Liver (tissue), 8 donors: ENCODE measurements at regions not wholly inside any gene's neighbourhood (a gene's known extent, or its start where the extent isn't known, plus 50 kb on each side); places are given as distances from the start of the nearest gene placed in this dataset.

Experiments
- DNase-seq: peaks from one replicate; pipeline ENCODE4 v3.0.0-alpha.2; 2017; ENCODE audit warnings: low spot score
- H3K27ac ChIP-seq, 2 donors: one replicate each; pipeline ENCODE4 v1.7.0; 2013; ENCODE audit warnings: inconsistent platforms in 2 of 2, low read length in 2 of 2, control low read depth in 1 of 2, low read depth in 1 of 2, mild to moderate bottlenecking in 1 of 2
- H3K27me3 ChIP-seq, 4 donors: one replicate each; pipeline versions ENCODE4 v1.6.1 to v1.7.0; 2013; ENCODE audit warnings: low read length in 3 of 4, inconsistent platforms in 1 of 4, mild to moderate bottlenecking in 1 of 4, moderate library complexity in 1 of 4; ENCODE audit not compliant: control insufficient read depth in 4 of 4, insufficient read depth in 4 of 4
- H3K36me3 ChIP-seq, 4 donors: one replicate each; pipeline versions ENCODE4 v1.6.1 to v1.7.0; 2013; ENCODE audit warnings: low read length in 3 of 4, mild to moderate bottlenecking in 3 of 4, low read depth in 1 of 4, moderate library complexity in 1 of 4; ENCODE audit not compliant: control insufficient read depth in 4 of 4, insufficient read depth in 3 of 4
- H3K4me1 ChIP-seq, 4 donors: one replicate each; pipeline versions ENCODE4 v1.6.1 to v1.7.0; 2013; ENCODE audit warnings: low read length in 3 of 4, mild to moderate bottlenecking in 3 of 4, moderate library complexity in 1 of 4; ENCODE audit not compliant: control insufficient read depth in 4 of 4, insufficient read depth in 4 of 4
- H3K4me3 ChIP-seq, 3 donors: one replicate each; pipeline versions ENCODE4 v1.6.1 to v1.7.0; 2013; ENCODE audit warnings: low read length in 3 of 3, control low read depth in 1 of 3, low read depth in 1 of 3, mild to moderate bottlenecking in 1 of 3
- H3K9ac ChIP-seq, 2 donors: one replicate each; pipeline ENCODE4 v1.7.0; 2013; ENCODE audit warnings: low read length in 2 of 2, mild to moderate bottlenecking in 2 of 2, moderate library complexity in 2 of 2, control low read depth in 1 of 2, low read depth in 1 of 2
- H3K9me3 ChIP-seq, 4 donors: one replicate each; pipeline versions ENCODE4 v1.6.1 to v1.7.0; 2013; ENCODE audit warnings: low read length in 3 of 4; ENCODE audit not compliant: control insufficient read depth in 4 of 4
- ATF3 ChIP-seq: IDR thresholded peaks from 2 replicates; pipeline ENCODE4 v1.6.1; 2016; ENCODE audit warnings: antibody characterized with exemption
- CTCF ChIP-seq: fragments of 150-350 bp; IDR thresholded peaks from 2 replicates; pipeline ENCODE4 v1.5.1; 2017; ENCODE audit warnings: improper control_type of control experiment, low read depth, low read length; ENCODE audit not compliant: missing input control
- EGR1 ChIP-seq, 2 donors: IDR thresholded peaks; 2 replicates each; pipeline ENCODE4 v1.6.1; 2016 to 2018; ENCODE audit warnings: antibody characterized with exemption in 2 of 2, low read depth in 2 of 2
- FOXA1 ChIP-seq: IDR thresholded peaks from 2 replicates; pipeline ENCODE4 v1.6.1; 2016; ENCODE audit warnings: antibody characterized with exemption
- FOXA2 ChIP-seq: IDR thresholded peaks from 2 replicates; pipeline ENCODE4 v1.6.1; 2016; ENCODE audit warnings: antibody characterized with exemption
- GABPA ChIP-seq, 2 donors: IDR thresholded peaks in 1 of 2; conservative IDR thresholded peaks in 1 of 2; 2 replicates each; pipeline ENCODE4 v1.6.1; 2016; ENCODE audit warnings: antibody characterized with exemption in 2 of 2, mild to moderate bottlenecking in 1 of 2, moderate library complexity in 1 of 2
- HNF4A ChIP-seq, 2 donors: conservative IDR thresholded peaks; 2 replicates each; pipeline ENCODE4 v1.6.1; 2016; ENCODE audit warnings: antibody characterized with exemption in 2 of 2, mild to moderate bottlenecking in 2 of 2
- JUND ChIP-seq, 2 donors: IDR thresholded peaks; 2 replicates each; pipeline ENCODE4 v1.6.1; 2016; ENCODE audit warnings: antibody characterized with exemption in 2 of 2
- NR2F2 ChIP-seq: IDR thresholded peaks from 2 replicates; pipeline ENCODE4 v1.6.1; 2016; ENCODE audit warnings: antibody characterized with exemption
- RAD21 ChIP-seq, 2 donors: IDR thresholded peaks; 2 replicates each; pipeline ENCODE4 v1.6.1; 2016; ENCODE audit warnings: antibody characterized with exemption in 2 of 2, mild to moderate bottlenecking in 2 of 2
- RXRA ChIP-seq, 2 donors: IDR thresholded peaks; 2 replicates each; pipeline ENCODE4 v1.6.1; 2017 to 2018; ENCODE audit warnings: antibody characterized with exemption in 2 of 2, mild to moderate bottlenecking in 1 of 2
- SP1 ChIP-seq: IDR thresholded peaks from 2 replicates; pipeline ENCODE4 v1.6.1; 2018; ENCODE audit warnings: antibody characterized with exemption, mild to moderate bottlenecking
- TAF1 ChIP-seq: conservative IDR thresholded peaks from 2 replicates; pipeline ENCODE4 v1.6.1; 2016; ENCODE audit warnings: antibody characterized with exemption, mild to moderate bottlenecking
- YY1 ChIP-seq: IDR thresholded peaks from 2 replicates; pipeline ENCODE4 v1.6.1; 2016; ENCODE audit warnings: antibody characterized with exemption, mild to moderate bottlenecking
- WGBS: extraction: QIAGEN DNeasy Blood & Tissue Kit; methylation state at CpG from one replicate; pipeline ENCODE4 v1.1.7; 2013; 5-methylcytosine and 5-hydroxymethylcytosine counted together
- TF ChIP-seq, protein P1 (sequence below): IDR thresholded peaks from 2 replicates; pipeline ENCODE4 v1.6.1; 2016; ENCODE audit warnings: antibody characterized with exemption
- TF ChIP-seq, protein P2 (sequence below): IDR thresholded peaks from 2 replicates; pipeline ENCODE4 v1.6.1; 2016; ENCODE audit warnings: antibody characterized with exemption, mild to moderate bottlenecking
- TF ChIP-seq, protein P3 (sequence below): IDR thresholded peaks from 2 replicates; pipeline ENCODE4 v1.6.1; 2016; ENCODE audit warnings: antibody characterized with exemption
- donor health status: healthy.
- donor health status: healthy.
- donor health status: healthy.
- donor health status: healthy.
- donor health status: healthy.

GRCh38 chr14:76607510-76607909 is 153.8 kb upstream of the VASH1 start:
- WGBS, result 87% methylated on average over 10 of the region's 10 CpGs
- H3K9ac ChIP-seq, result no peak overlapping the region
- no peaks in the 10 kb centered on the region for H3K9me3 ChIP-seq
- H3K4me3 ChIP-seq, result no peak overlapping the region
- no peaks in the 10 kb centered on the region for H3K36me3 ChIP-seq
- DNase-seq, result no peak
- peaks cover 0 to 5% (median 0%) of the 10 kb centered on the region in 4 donors for H3K27me3 ChIP-seq
- H3K27ac ChIP-seq, result no peak overlapping the region
- no peak for TF ChIP-seq TAF1
- no peak for TF ChIP-seq ATF3
- TF ChIP-seq, protein P1, sequence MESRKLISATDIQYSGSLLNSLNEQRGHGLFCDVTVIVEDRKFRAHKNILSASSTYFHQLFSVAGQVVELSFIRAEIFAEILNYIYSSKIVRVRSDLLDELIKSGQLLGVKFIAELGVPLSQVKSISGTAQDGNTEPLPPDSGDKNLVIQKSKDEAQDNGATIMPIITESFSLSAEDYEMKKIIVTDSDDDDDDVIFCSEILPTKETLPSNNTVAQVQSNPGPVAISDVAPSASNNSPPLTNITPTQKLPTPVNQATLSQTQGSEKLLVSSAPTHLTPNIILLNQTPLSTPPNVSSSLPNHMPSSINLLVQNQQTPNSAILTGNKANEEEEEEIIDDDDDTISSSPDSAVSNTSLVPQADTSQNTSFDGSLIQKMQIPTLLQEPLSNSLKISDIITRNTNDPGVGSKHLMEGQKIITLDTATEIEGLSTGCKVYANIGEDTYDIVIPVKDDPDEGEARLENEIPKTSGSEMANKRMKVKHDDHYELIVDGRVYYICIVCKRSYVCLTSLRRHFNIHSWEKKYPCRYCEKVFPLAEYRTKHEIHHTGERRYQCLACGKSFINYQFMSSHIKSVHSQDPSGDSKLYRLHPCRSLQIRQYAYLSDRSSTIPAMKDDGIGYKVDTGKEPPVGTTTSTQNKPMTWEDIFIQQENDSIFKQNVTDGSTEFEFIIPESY, result no peak
- no peak for TF ChIP-seq RXRA (IDR thresholded peaks at IDR 0.05)
- no peak for TF ChIP-seq YY1
- no peak for TF ChIP-seq JUND (IDR thresholded peaks at IDR 0.05)
- TF ChIP-seq SP1, result no peak
- no peak for TF ChIP-seq RAD21 (IDR thresholded peaks at IDR 0.05)
- TF ChIP-seq, protein P2, sequence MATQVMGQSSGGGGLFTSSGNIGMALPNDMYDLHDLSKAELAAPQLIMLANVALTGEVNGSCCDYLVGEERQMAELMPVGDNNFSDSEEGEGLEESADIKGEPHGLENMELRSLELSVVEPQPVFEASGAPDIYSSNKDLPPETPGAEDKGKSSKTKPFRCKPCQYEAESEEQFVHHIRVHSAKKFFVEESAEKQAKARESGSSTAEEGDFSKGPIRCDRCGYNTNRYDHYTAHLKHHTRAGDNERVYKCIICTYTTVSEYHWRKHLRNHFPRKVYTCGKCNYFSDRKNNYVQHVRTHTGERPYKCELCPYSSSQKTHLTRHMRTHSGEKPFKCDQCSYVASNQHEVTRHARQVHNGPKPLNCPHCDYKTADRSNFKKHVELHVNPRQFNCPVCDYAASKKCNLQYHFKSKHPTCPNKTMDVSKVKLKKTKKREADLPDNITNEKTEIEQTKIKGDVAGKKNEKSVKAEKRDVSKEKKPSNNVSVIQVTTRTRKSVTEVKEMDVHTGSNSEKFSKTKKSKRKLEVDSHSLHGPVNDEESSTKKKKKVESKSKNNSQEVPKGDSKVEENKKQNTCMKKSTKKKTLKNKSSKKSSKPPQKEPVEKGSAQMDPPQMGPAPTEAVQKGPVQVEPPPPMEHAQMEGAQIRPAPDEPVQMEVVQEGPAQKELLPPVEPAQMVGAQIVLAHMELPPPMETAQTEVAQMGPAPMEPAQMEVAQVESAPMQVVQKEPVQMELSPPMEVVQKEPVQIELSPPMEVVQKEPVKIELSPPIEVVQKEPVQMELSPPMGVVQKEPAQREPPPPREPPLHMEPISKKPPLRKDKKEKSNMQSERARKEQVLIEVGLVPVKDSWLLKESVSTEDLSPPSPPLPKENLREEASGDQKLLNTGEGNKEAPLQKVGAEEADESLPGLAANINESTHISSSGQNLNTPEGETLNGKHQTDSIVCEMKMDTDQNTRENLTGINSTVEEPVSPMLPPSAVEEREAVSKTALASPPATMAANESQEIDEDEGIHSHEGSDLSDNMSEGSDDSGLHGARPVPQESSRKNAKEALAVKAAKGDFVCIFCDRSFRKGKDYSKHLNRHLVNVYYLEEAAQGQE, result no peak
- no peak for TF ChIP-seq CTCF
- no peak for TF ChIP-seq FOXA2
- TF ChIP-seq, protein P3, sequence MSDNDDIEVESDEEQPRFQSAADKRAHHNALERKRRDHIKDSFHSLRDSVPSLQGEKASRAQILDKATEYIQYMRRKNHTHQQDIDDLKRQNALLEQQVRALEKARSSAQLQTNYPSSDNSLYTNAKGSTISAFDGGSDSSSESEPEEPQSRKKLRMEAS, result no peak
- TF ChIP-seq EGR1 (IDR thresholded peaks at IDR 0.05; ENCODE audit: low read depth in 2 of 2), result no peak
- TF ChIP-seq FOXA1, result no peak
- no peak for TF ChIP-seq HNF4A (conservative IDR thresholded peaks at IDR 0.05)
- no peak for TF ChIP-seq GABPA (IDR thresholded peaks at IDR 0.05 in 1 of 2, conservative IDR thresholded peaks at IDR 0.05 in 1 of 2)
- TF ChIP-seq NR2F2, result no peak
- H3K4me1 ChIP-seq, result no peaks in the 10 kb centered on the region

- 40% methylated on average over 5 of the region's 5 CpGs for WGBS
- no peaks in the 10 kb centered on the region for H3K4me1 ChIP-seq
- peaks cover 0 to 9% (median 0%) of the 10 kb centered on the region in 4 donors for H3K27me3 ChIP-seq
- no peak overlapping the region for H3K4me3 ChIP-seq
- peaks cover 0 to 8% (median 3%) of the 10 kb centered on the region in 4 donors for H3K9me3 ChIP-seq
- H3K27ac ChIP-seq, result no peak overlapping the region
- H3K9ac ChIP-seq, result no peak overlapping the region
- TF ChIP-seq FOXA1, result no peak
- no peak for DNase-seq
- H3K36me3 ChIP-seq, result no peaks in the 10 kb centered on the region
Observed at GRCh38 chr14:76612654-76613053, 148.6 kb upstream of the VASH1 start.
